IPS-18c (cell line): ENCODE measurements at regions not wholly inside any gene's neighbourhood (a gene's known extent, or its start where the extent isn't known, plus 50 kb on each side); places are given as distances from the start of the nearest gene placed in this dataset.

ENCODE experiments used
- H3K4me3 ChIP-seq: 2 replicates; pipeline ENCODE4 v1.7.0; 2013; ENCODE audit warnings: low read depth, mild to moderate bottlenecking, low read length, moderate library complexity; ENCODE audit not compliant: insufficient read depth
- H3K9me3 ChIP-seq: one replicate; pipeline ENCODE4 v1.6.1; 2013; ENCODE audit warnings: mild to moderate bottlenecking, low read length, moderate library complexity; ENCODE audit not compliant: control insufficient read depth, insufficient read depth

GRCh38 chr18:64253222-64253621 is 104.3 kb upstream of the LINC00305 start:
- no peaks in the 10 kb centered on the region for H3K9me3 ChIP-seq
- no peak overlapping the region for H3K4me3 ChIP-seq

GRCh38 chr18:64248836-64249235 is 99.9 kb upstream of the LINC00305 start:
- Histone ChIP-seq H3K9me3 (no peaks in the 10 kb centered on the region), H3K4me3 (no peak overlapping the region)

- no peaks in the 10 kb centered on the region for H3K9me3 ChIP-seq
- H3K4me3 ChIP-seq = no peak overlapping the region
Measured at GRCh38 chr18:64245126-64245861, 96.4 kb upstream of the LINC00305 start.

- Histone ChIP-seq H3K9me3 (no peaks in the 10 kb centered on the region), H3K4me3 (no peak overlapping the region)
Measured at GRCh38 chr18:64244571-64244970, 95.7 kb upstream of the LINC00305 start.

GRCh38 chr18:64240316-64240715 is 91.4 kb upstream of the LINC00305 start:
- H3K4me3 ChIP-seq = no peak overlapping the region

GRCh38 chr18:64238076-64238475 is 89.2 kb upstream of the LINC00305 start:
- Histone ChIP-seq H3K9me3 (no peaks in the 10 kb centered on the region), H3K4me3 (no peak overlapping the region)

More at GRCh38 chr18:64240316-64240715, 91.4 kb upstream of the LINC00305 start:
- no peaks in the 10 kb centered on the region for H3K9me3 ChIP-seq

GRCh38 chr18:64234321-64234720 is 85.4 kb upstream of the LINC00305 start:
- Histone ChIP-seq H3K4me3 (no peak overlapping the region), H3K9me3 (peaks cover 6% of the 10 kb centered on the region)

- Histone ChIP-seq H3K4me3 (no peak overlapping the region), H3K9me3 (peaks cover 6% of the 10 kb centered on the region)
Measured at GRCh38 chr18:64233851-64234250, 85.0 kb upstream of the LINC00305 start.

GRCh38 chr18:64220941-64221340 is 72.1 kb upstream of the LINC00305 start:
- Histone ChIP-seq H3K9me3 (peaks cover 4% of the 10 kb centered on the region), H3K4me3 (no peak overlapping the region)

- H3K9me3 ChIP-seq = peaks cover 2% of the 10 kb centered on the region
- no peak overlapping the region for H3K4me3 ChIP-seq
Measured at GRCh38 chr18:64219517-64219916, 70.6 kb upstream of the LINC00305 start.

GRCh38 chr18:64210401-64210949 is 61.6 kb upstream of the LINC00305 start:
- Histone ChIP-seq H3K4me3 (no peak overlapping the region), H3K9me3 (no peaks in the 10 kb centered on the region)

- H3K4me3 ChIP-seq = no peak overlapping the region
- H3K9me3 ChIP-seq = no peaks in the 10 kb centered on the region
Measured at GRCh38 chr18:64208516-64208915, 59.6 kb upstream of the LINC00305 start.

GRCh38 chr18:64207820-64208219 is 58.9 kb upstream of the LINC00305 start:
- Histone ChIP-seq H3K9me3 (no peaks in the 10 kb centered on the region), H3K4me3 (no peak overlapping the region)

GRCh38 chr18:64203295-64203694 is 54.4 kb upstream of the LINC00305 start:
- no peaks in the 10 kb centered on the region for H3K9me3 ChIP-seq
- no peak overlapping the region for H3K4me3 ChIP-seq

- no peaks in the 10 kb centered on the region for H3K9me3 ChIP-seq
- no peak overlapping the region for H3K4me3 ChIP-seq
Measured at GRCh38 chr18:64202863-64203262, 54.0 kb upstream of the LINC00305 start.

GRCh38 chr18:64202210-64202836 is 53.4 kb upstream of the LINC00305 start:
- Histone ChIP-seq H3K4me3 (no peak overlapping the region), H3K9me3 (no peaks in the 10 kb centered on the region)

- Histone ChIP-seq H3K9me3 (no peaks in the 10 kb centered on the region), H3K4me3 (no peak overlapping the region)
Measured at GRCh38 chr18:64201781-64202180, 52.9 kb upstream of the LINC00305 start.

- Histone ChIP-seq H3K9me3 (no peaks in the 10 kb centered on the region), H3K4me3 (no peak overlapping the region)
Measured at GRCh38 chr18:64199581-64199980, 50.7 kb upstream of the LINC00305 start.
